ENCODE measurements at regions not wholly inside any gene's neighbourhood (a gene's known extent, or its start where the extent isn't known, plus 50 kb on each side); places are given as distances from the start of the nearest gene placed in this dataset.
"Not testable (repeated sequence)": the region's sequence is repeated elsewhere in the genome, so short reads cannot be mapped to it uniquely, and the experiment has no call there.

DNA sequence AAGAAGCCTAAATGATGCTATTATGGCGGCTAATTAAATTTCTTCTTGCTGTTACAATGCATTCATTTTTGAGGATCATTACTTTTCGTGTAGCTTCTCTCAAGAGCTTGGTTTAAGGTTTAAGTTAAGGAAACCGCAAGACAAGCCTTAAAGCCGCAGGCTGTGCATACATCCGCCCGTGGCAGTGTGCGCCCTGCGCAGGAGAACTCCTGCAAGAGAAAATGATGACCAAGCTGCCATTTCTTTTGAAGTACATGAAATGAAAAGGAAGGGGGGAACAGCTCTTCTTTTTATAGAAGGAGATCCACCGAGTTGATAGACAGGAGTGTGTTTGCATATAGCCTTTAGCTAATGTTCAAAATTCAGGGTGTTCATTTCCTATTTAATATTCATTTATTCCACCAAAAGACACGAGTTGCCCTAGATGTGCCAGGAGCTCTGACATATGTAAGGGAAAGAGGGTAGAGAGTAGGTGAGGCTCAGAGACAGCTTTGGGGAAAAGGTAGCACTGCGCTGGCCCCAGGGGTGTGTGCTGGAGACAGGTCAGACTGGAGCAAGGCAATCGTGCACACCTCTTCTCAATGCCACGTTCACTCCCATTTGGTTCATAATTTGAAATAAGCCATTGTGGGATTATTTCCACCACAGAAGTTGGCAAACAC lies 112.1 kb upstream of the LDB2 start:
- DNase-seq (ENCODE audit: low read depth), result no peak

- DNase-seq (ENCODE audit: low read depth), result no peak
These were observed 111.5 kb upstream of the LDB2 start for GRCh38 chr4:17009871-17010367.

GRCh38 chr4:17008834-17009345 lies 110.4 kb upstream of the LDB2 start:
- DNase-seq (ENCODE audit: low read depth), result no peak

- not testable (repeated sequence) for DNase-seq (ENCODE audit: low read depth)
These were observed 105.4 kb upstream of the LDB2 start for GRCh38 chr4:17003606-17004392.

- no peak for DNase-seq (ENCODE audit: low read depth)
These were observed 97.0 kb upstream of the LDB2 start for GRCh38 chr4:16995451-16995850.

GRCh38 chr4:16993956-16994840 lies 95.8 kb upstream of the LDB2 start:
- DNase-seq (ENCODE audit: low read depth), result no peak

- DNase-seq (ENCODE audit: low read depth), result no peak
These were observed 94.3 kb upstream of the LDB2 start for GRCh38 chr4:16992566-16993225.

GRCh38 chr4:16991450-16991849 lies 93.0 kb upstream of the LDB2 start:
- no peak for DNase-seq (ENCODE audit: low read depth)

DNA sequence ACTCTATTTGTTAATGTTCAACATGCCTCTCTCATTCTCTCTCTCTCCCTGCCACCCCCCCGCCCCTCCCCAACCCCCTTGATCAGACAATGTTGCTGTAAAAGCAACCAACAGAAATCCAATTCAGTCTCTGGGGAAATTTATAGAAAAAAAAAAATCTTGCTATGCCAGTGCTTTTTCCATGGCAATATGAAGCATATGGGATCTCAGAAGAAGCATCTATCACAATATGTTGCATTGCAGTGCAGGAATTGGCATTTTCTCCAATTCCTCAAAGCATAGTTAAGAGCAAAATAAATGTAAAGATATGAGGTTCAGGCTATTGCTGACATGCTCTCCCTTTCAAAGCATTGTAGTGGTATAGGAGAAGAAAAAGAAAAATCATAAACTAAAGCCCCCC lies 90.9 kb upstream of the LDB2 start:
- no peak for DNase-seq (ENCODE audit: low read depth)

- no peak for DNase-seq (ENCODE audit: low read depth)
These were observed 90.4 kb upstream of the LDB2 start for GRCh38 chr4:16988814-16989213.

GRCh38 chr4:16977081-16977480 lies 78.6 kb upstream of the LDB2 start:
- no peak for DNase-seq (ENCODE audit: low read depth)

GRCh38 chr4:16969696-16970135 lies 71.3 kb upstream of the LDB2 start:
- no peak for DNase-seq (ENCODE audit: low read depth)

- no peak for DNase-seq (ENCODE audit: low read depth)
These were observed 69.3 kb upstream of the LDB2 start for GRCh38 chr4:16967722-16968121.

DNA sequence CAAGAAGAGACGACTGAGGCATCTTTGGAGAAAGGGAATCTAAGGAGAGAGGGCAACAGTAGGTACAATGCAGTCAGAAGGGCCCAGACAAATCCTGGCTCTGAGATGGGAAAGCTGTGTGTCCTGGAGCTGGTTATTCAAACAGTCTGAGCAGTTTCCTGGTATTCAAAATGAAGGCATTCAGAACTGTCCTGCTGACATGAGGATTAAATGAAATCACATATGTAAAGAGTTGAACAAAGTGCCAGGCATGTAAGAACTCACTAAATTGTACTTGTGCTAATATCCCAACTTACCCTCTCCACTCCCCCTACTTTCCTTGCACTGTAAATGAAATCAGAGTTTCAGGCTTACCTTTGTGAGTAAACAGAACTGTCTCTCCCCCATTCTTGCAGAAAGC lies 60.9 kb upstream of the LDB2 start:
- DNase-seq (ENCODE audit: low read depth), result no peak

- DNase-seq (ENCODE audit: low read depth), result no peak
These were observed 54.6 kb upstream of the LDB2 start for GRCh38 chr4:16952896-16953630.

- no peak for DNase-seq (ENCODE audit: low read depth)
These were observed 54.0 kb upstream of the LDB2 start for GRCh38 chr4:16952462-16952871.

Measured in stimulated activated CD8-positive, alpha-beta memory T cell treated with anti-CD3 and anti-CD28 coated beads, Interleukin-12 subunit alpha, Interleukin-12 subunit beta, amount 100 ng/mL, for 1 hour (primary cell).